ENCODE measurements at regions not wholly inside any gene's neighbourhood (a gene's known extent, or its start where the extent isn't known, plus 50 kb on each side); places are given as distances from the start of the nearest gene placed in this dataset.

GRCh38 chr10:107383357-107383756, 218.9 kb upstream of the SORCS1 start:
- no peak for TF ChIP-seq EZH2 (IDR thresholded peaks at IDR 0.05; ENCODE audit: low read depth, unreplicated experiment)
- TF ChIP-seq CTCF (conservative IDR thresholded peaks at IDR 0.05; ENCODE audit: low read depth in 2 of 2), result no peak
- no peak for TF ChIP-seq POLR2AphosphoS5 (IDR thresholded peaks at IDR 0.05; ENCODE audit: low read depth)
- TF ChIP-seq JUNB (IDR thresholded peaks at IDR 0.05; ENCODE audit: unreplicated experiment), result no peak

All from GM23338 (cell line).